ENCODE measurements at regions not wholly inside any gene's neighbourhood (a gene's known extent, or its start where the extent isn't known, plus 50 kb on each side); places are given as distances from the start of the nearest gene placed in this dataset.
"Not testable (repeated sequence)": the region's sequence is repeated elsewhere in the genome, so short reads cannot be mapped to it uniquely, and the experiment has no call there.

- intact Hi-C loops (cut with DNase I; ENCODE audit: low total_unique reads): no loop called here
Measured at GRCh38 chr10:81662837-81663236, 212.2 kb upstream of the NRG3 start.

GRCh38 chr10:81664800-81665199 lies 210.2 kb upstream of the NRG3 start:
- H3K4me1 ChIP-seq; H3K27me3 ChIP-seq; intact Hi-C loops (cut with DNase I; ENCODE audit: low total_unique reads); H3K27ac ChIP-seq; H3K4me3 ChIP-seq; H3K9me3 ChIP-seq; DNase-seq; in situ Hi-C loops (cut with MboI; ENCODE audit: low sequenced_read_pairs in 4 of 4); ATAC-seq; H3K36me3 ChIP-seq: not testable (repeated sequence)

More at GRCh38 chr10:81662837-81663236, 212.2 kb upstream of the NRG3 start:
- H3K27me3 ChIP-seq: no peaks in the 10 kb centered on the region
- TF ChIP-seq CTCF (IDR thresholded peaks at IDR 0.05 in 4 of 5, conservative IDR thresholded peaks at IDR 0.05 in 1 of 5) (no peak), POLR2A (IDR thresholded peaks at IDR 0.05) (no peak)
- H3K4me3 ChIP-seq: no peak overlapping the region
- in situ Hi-C loops (cut with MboI; ENCODE audit: low sequenced_read_pairs in 4 of 4): no loop called here
- DNase-seq: no peak
- no peaks in the 10 kb centered on the region for H3K9me3 ChIP-seq
- no peaks in the 10 kb centered on the region for H3K36me3 ChIP-seq
- H3K27ac ChIP-seq: no peak overlapping the region
- H3K4me1 ChIP-seq: no peaks in the 10 kb centered on the region
- no peak for ATAC-seq

GRCh38 chr10:81674941-81675340 lies 200.1 kb upstream of the NRG3 start:
- H3K27me3 ChIP-seq: no peaks in the 10 kb centered on the region
- no peaks in the 10 kb centered on the region for H3K9me3 ChIP-seq
- TF ChIP-seq POLR2A (IDR thresholded peaks at IDR 0.05) (no peak), CTCF (IDR thresholded peaks at IDR 0.05 in 4 of 5, conservative IDR thresholded peaks at IDR 0.05 in 1 of 5) (no peak)
- DNase-seq: no peak
- H3K36me3 ChIP-seq: no peaks in the 10 kb centered on the region
- H3K4me3 ChIP-seq: no peak overlapping the region
- in situ Hi-C loops (cut with MboI; ENCODE audit: low sequenced_read_pairs in 4 of 4) (no loop called here), intact Hi-C loops (cut with DNase I; ENCODE audit: low total_unique reads) (no loop called here)
- H3K4me1 ChIP-seq: no peaks in the 10 kb centered on the region
- ATAC-seq: no peak
- no peak overlapping the region for H3K27ac ChIP-seq

- intact Hi-C loops (cut with DNase I; ENCODE audit: low total_unique reads) (no loop called here), in situ Hi-C loops (cut with MboI; ENCODE audit: low sequenced_read_pairs in 4 of 4) (no loop called here)
- no peak for ATAC-seq
Measured at GRCh38 chr10:81679291-81679690, 195.7 kb upstream of the NRG3 start.

GRCh38 chr10:81680359-81680758 lies 194.6 kb upstream of the NRG3 start:
- no peak for ATAC-seq
- in situ Hi-C loops (cut with MboI; ENCODE audit: low sequenced_read_pairs in 4 of 4): no loop called here
- intact Hi-C loops (cut with DNase I; ENCODE audit: low total_unique reads): no loop called here

More at GRCh38 chr10:81679291-81679690, 195.7 kb upstream of the NRG3 start:
- Histone ChIP-seq H3K4me1 (no peaks in the 10 kb centered on the region), H3K27me3 (no peaks in the 10 kb centered on the region), H3K4me3 (no peak overlapping the region), H3K9me3 (no peaks in the 10 kb centered on the region), H3K36me3 (no peaks in the 10 kb centered on the region), H3K27ac (no peak overlapping the region)
- TF ChIP-seq POLR2A (IDR thresholded peaks at IDR 0.05): no peak
- TF ChIP-seq CTCF (IDR thresholded peaks at IDR 0.05 in 4 of 5, conservative IDR thresholded peaks at IDR 0.05 in 1 of 5): no peak
- no peak for DNase-seq

More at GRCh38 chr10:81680359-81680758, 194.6 kb upstream of the NRG3 start:
- H3K9me3 ChIP-seq: no peaks in the 10 kb centered on the region
- no peaks in the 10 kb centered on the region for H3K36me3 ChIP-seq
- H3K4me3 ChIP-seq: no peak overlapping the region
- H3K27me3 ChIP-seq: no peaks in the 10 kb centered on the region
- TF ChIP-seq POLR2A (IDR thresholded peaks at IDR 0.05): no peak
- TF ChIP-seq CTCF (IDR thresholded peaks at IDR 0.05 in 4 of 5, conservative IDR thresholded peaks at IDR 0.05 in 1 of 5): no peak
- H3K4me1 ChIP-seq: no peaks in the 10 kb centered on the region
- no peak overlapping the region for H3K27ac ChIP-seq
- no peak for DNase-seq
